Upper lobe of right lung (tissue), 1 donor: ENCODE measurements at regions not wholly inside any gene's neighbourhood (a gene's known extent, or its start where the extent isn't known, plus 50 kb on each side); places are given as distances from the start of the nearest gene placed in this dataset.

Source experiments
- ATAC-seq: fragments of 200-7000 bp; cut with Tn5 transposase; one replicate; pipeline ENCODE4 v1.9.1; 2020; ENCODE audit warnings: mild to moderate bottlenecking, moderate library complexity
- DNase-seq: peaks from one replicate; pipeline ENCODE4 v3.0.0-alpha.2; 2020
- H3K27ac ChIP-seq: fragments of 200-600 bp; one replicate; pipeline ENCODE4 v1.8.0; 2022
- H3K27me3 ChIP-seq: fragments of 200-600 bp; one replicate; pipeline ENCODE4 v1.8.0; 2022; ENCODE audit warnings: mild to moderate bottlenecking
- H3K36me3 ChIP-seq: fragments of 200-600 bp; one replicate; pipeline ENCODE4 v1.8.0; 2022
- H3K4me1 ChIP-seq: fragments of 200-600 bp; one replicate; pipeline ENCODE4 v1.8.0; 2022
- H3K4me3 ChIP-seq: fragments of 200-600 bp; one replicate; pipeline ENCODE4 v1.8.0; 2022; ENCODE audit warnings: mild to moderate bottlenecking
- H3K9me3 ChIP-seq: fragments of 200-600 bp; one replicate; pipeline ENCODE4 v1.8.0; 2022
- intact Hi-C: fragments of 100-400 bp; cut with DNase I; formaldehyde crosslinking; loops from one replicate; pipeline ENCODE4 v1.11.0; 2022
- TF ChIP-seq, protein P1 (sequence below): fragments of 200-600 bp; IDR thresholded peaks from one replicate; pipeline ENCODE4 v1.8.0; 2022; ENCODE audit warnings: antibody characterized with exemption
- donor health status: DM: no; HTN: yes; CAD: no; lungs with severe emphysema.

GRCh38 chr16:61579195-61579594 is 457.0 kb downstream of the CDH8 start:
- no peak for DNase-seq
- no peak overlapping the region for H3K4me3 ChIP-seq
- no peaks in the 10 kb centered on the region for H3K27me3 ChIP-seq
- no peak overlapping the region for H3K27ac ChIP-seq
- no peak for ATAC-seq
- no peaks in the 10 kb centered on the region for H3K9me3 ChIP-seq
- intact Hi-C loops, result no loop called here
- no peaks in the 10 kb centered on the region for H3K36me3 ChIP-seq
- H3K4me1 ChIP-seq, result no peaks in the 10 kb centered on the region
- TF ChIP-seq, protein P1, sequence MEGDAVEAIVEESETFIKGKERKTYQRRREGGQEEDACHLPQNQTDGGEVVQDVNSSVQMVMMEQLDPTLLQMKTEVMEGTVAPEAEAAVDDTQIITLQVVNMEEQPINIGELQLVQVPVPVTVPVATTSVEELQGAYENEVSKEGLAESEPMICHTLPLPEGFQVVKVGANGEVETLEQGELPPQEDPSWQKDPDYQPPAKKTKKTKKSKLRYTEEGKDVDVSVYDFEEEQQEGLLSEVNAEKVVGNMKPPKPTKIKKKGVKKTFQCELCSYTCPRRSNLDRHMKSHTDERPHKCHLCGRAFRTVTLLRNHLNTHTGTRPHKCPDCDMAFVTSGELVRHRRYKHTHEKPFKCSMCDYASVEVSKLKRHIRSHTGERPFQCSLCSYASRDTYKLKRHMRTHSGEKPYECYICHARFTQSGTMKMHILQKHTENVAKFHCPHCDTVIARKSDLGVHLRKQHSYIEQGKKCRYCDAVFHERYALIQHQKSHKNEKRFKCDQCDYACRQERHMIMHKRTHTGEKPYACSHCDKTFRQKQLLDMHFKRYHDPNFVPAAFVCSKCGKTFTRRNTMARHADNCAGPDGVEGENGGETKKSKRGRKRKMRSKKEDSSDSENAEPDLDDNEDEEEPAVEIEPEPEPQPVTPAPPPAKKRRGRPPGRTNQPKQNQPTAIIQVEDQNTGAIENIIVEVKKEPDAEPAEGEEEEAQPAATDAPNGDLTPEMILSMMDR, result no peak

DNA sequence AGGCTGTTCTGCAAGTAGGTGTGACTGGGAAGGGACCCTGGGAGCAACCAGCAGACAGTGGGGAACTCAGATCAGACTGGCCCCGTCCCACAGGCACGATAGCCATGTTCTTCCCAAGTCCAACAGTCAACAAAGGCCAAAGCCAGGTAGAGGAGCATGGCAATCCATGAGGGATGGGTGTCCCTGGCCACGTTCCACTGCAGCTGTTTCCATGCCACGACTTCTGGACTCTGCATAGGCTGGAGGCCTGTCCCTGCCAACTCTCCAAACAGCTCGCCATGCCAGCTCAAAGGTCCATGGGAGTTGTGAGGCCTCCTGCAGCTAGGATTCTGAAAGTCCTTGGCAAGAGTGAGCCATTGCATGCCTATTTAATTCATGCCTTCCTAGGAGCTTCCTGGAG is 459.8 kb downstream of the CDH8 start:
- TF ChIP-seq, protein P1, result no peak
- intact Hi-C loops, result no loop called here
- ATAC-seq, result no peak

GRCh38 chr16:61575617-61576016 is 460.6 kb downstream of the CDH8 start:
- ATAC-seq (no peak), DNase-seq (no peak)
- H3K27me3 ChIP-seq, result no peaks in the 10 kb centered on the region
- no peaks in the 10 kb centered on the region for H3K36me3 ChIP-seq
- H3K9me3 ChIP-seq, result no peaks in the 10 kb centered on the region
- no peak overlapping the region for H3K27ac ChIP-seq
- H3K4me1 ChIP-seq, result no peaks in the 10 kb centered on the region
- TF ChIP-seq, protein P1, result no peak
- no peak overlapping the region for H3K4me3 ChIP-seq
- intact Hi-C loops, result no loop called here

More for the DNA sequence above, 459.8 kb downstream of the CDH8 start:
- no peak overlapping the region for H3K4me3 ChIP-seq
- no peak overlapping the region for H3K27ac ChIP-seq
- H3K27me3 ChIP-seq, result no peaks in the 10 kb centered on the region
- no peaks in the 10 kb centered on the region for H3K4me1 ChIP-seq
- H3K9me3 ChIP-seq, result no peaks in the 10 kb centered on the region
- H3K36me3 ChIP-seq, result no peaks in the 10 kb centered on the region
- DNase-seq, result no peak

- H3K36me3 ChIP-seq, result no peaks in the 10 kb centered on the region
- H3K9me3 ChIP-seq, result no peaks in the 10 kb centered on the region
- TF ChIP-seq, protein P1, result no peak
- no peaks in the 10 kb centered on the region for H3K4me1 ChIP-seq
- DNase-seq, result no peak
- H3K27ac ChIP-seq, result no peak overlapping the region
- ATAC-seq, result no peak
- H3K4me3 ChIP-seq, result no peak overlapping the region
- no peaks in the 10 kb centered on the region for H3K27me3 ChIP-seq
- intact Hi-C loops, result no loop called here
Measured at GRCh38 chr16:61569028-61569427, 467.2 kb downstream of the CDH8 start.

DNA sequence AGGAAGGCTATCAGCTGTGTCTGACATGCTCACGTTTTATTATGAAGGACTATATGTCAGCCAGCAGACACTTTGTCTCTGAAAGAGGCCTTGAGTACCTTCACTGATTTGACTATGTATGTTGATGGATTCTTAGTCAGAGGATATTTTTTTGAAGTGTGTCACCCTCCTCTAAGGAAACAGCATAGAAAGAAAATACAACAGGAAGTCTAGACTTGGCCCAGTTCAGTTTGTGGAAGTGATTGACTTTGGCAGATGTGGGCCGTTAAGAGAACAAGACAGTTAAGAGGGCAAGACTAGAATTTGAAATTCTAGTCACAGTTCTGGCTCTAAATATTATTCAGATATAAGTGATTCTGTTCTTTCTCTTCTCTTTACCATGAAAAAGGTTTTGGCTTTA is 471.5 kb downstream of the CDH8 start:
- Histone ChIP-seq H3K27ac (no peak overlapping the region), H3K4me3 (no peak overlapping the region), H3K9me3 (no peaks in the 10 kb centered on the region), H3K4me1 (no peaks in the 10 kb centered on the region), H3K36me3 (no peaks in the 10 kb centered on the region), H3K27me3 (no peaks in the 10 kb centered on the region)
- TF ChIP-seq, protein P1, result no peak
- no peak for ATAC-seq
- DNase-seq, result no peak
- intact Hi-C loops, result no loop called here
